Keratinocyte (primary cell): ENCODE measurements at regions not wholly inside any gene's neighbourhood (a gene's known extent, or its start where the extent isn't known, plus 50 kb on each side); places are given as distances from the start of the nearest gene placed in this dataset.

Experiments
- DNase-seq: peaks from one replicate; pipeline ENCODE4 v3.0.0-alpha.2; 2011; ENCODE audit warnings: low read depth, missing footprints, low spot score
- FAIRE-seq: peaks from 2 replicates; lab custom pipeline; 2011; peaks lifted over from hg19 to GRCh38; lab: Jason Lieb, UNC
- H2AFZ ChIP-seq: 2 replicates; pipeline ENCODE4 v1.6.0; 2012; ENCODE audit warnings: low read length, control low read depth, inconsistent platforms; ENCODE audit not compliant: control insufficient read depth
- H3K27ac ChIP-seq: 2 replicates; pipeline ENCODE4 v1.5.1; 2011; ENCODE audit warnings: low read length; ENCODE audit not compliant: control insufficient read depth, insufficient read depth
- H3K27me3 ChIP-seq: 3 replicates; pipeline ENCODE4 v1.6.0; 2011; ENCODE audit warnings: low read length; ENCODE audit not compliant: control insufficient read depth, insufficient read depth; ENCODE audit errors: extremely low read depth
- H3K36me3 ChIP-seq, 2 experiments: 2 replicates in 1 of 2; 3 replicates in 1 of 2; pipeline ENCODE4 v1.5.1; 2011; ENCODE audit warnings: low read length in 2 of 2, mild to moderate bottlenecking in 1 of 2; ENCODE audit not compliant: control insufficient read depth in 2 of 2, insufficient read depth in 2 of 2; ENCODE audit errors: extremely low read depth in 1 of 2
- H3K4me1 ChIP-seq: 3 replicates; pipeline ENCODE4 v1.5.1; 2011; ENCODE audit warnings: low read length; ENCODE audit not compliant: control insufficient read depth, insufficient read depth; ENCODE audit errors: extremely low read depth
- H3K4me2 ChIP-seq: 3 replicates; pipeline ENCODE4 v1.6.0; 2011; ENCODE audit warnings: low read depth, low read length; ENCODE audit not compliant: control insufficient read depth, insufficient read depth; ENCODE audit errors: extremely low read depth
- H3K4me3 ChIP-seq, 3 experiments: fragments of 200-600 bp in 1 of 3; sonication (generic) in 1 of 3; 2 replicates in 2 of 3; 3 replicates in 1 of 3; pipeline ENCODE4 v1.5.1; 2011 to 2016; ENCODE audit warnings: low read length in 3 of 3, mild to moderate bottlenecking in 3 of 3, control low read depth in 2 of 3, inconsistent platforms in 1 of 3, low read depth in 1 of 3, mixed read lengths in 1 of 3, mixed run types in 1 of 3, moderate library complexity in 1 of 3; ENCODE audit not compliant: control insufficient read depth in 2 of 3, insufficient read depth in 2 of 3; ENCODE audit errors: extremely low read depth in 1 of 3
- H3K79me2 ChIP-seq: 2 replicates; pipeline ENCODE4 v1.6.0; 2012; ENCODE audit warnings: low read length; ENCODE audit not compliant: control insufficient read depth, insufficient read depth
- H3K9ac ChIP-seq: 3 replicates; pipeline ENCODE4 v1.6.0; 2011; ENCODE audit warnings: low read length; ENCODE audit not compliant: control insufficient read depth, insufficient read depth; ENCODE audit errors: extremely low read depth
- H3K9me1 ChIP-seq: 3 replicates; pipeline ENCODE4 v1.6.0; 2011; ENCODE audit warnings: low read length; ENCODE audit not compliant: control insufficient read depth, insufficient read depth; ENCODE audit errors: extremely low read depth
- H3K9me3 ChIP-seq: 2 replicates; pipeline ENCODE4 v1.5.1; 2012; ENCODE audit warnings: low read depth, low read length; ENCODE audit not compliant: control insufficient read depth
- H4K20me1 ChIP-seq: 3 replicates; pipeline ENCODE4 v1.6.0; 2011; ENCODE audit warnings: low read length; ENCODE audit not compliant: control insufficient read depth, insufficient read depth; ENCODE audit errors: extremely low read depth
- EZH2 ChIP-seq: IDR thresholded peaks from one replicate; pipeline ENCODE4 v1.6.1; 2012; ENCODE audit warnings: inconsistent platforms, mild to moderate bottlenecking, low read length, moderate library complexity
- dilution Hi-C: fragments of 300-500 bp; cut with MboI; formaldehyde crosslinking; loops from one replicate; pipeline ENCODE4 v1.7.0; 2020; ENCODE audit warnings: low sequenced_read_pairs; ENCODE audit not compliant: extremely low pct_ligation_motif_present
- TF ChIP-seq, protein P1 (sequence below), 3 experiments: IDR thresholded peaks in 1 of 3; conservative IDR thresholded peaks in 1 of 3; optimal IDR thresholded peaks in 1 of 3; 2 replicates in 2 of 3; 3 replicates in 1 of 3; pipeline versions ENCODE3 to v1.5.1; 2011; ENCODE audit warnings: low read length in 3 of 3, mild to moderate bottlenecking in 3 of 3, moderate library complexity in 2 of 3, control low read depth in 1 of 3, inconsistent platforms in 1 of 3; ENCODE audit not compliant: insufficient read depth in 2 of 3; ENCODE audit errors: extremely low read depth in 1 of 3

DNA sequence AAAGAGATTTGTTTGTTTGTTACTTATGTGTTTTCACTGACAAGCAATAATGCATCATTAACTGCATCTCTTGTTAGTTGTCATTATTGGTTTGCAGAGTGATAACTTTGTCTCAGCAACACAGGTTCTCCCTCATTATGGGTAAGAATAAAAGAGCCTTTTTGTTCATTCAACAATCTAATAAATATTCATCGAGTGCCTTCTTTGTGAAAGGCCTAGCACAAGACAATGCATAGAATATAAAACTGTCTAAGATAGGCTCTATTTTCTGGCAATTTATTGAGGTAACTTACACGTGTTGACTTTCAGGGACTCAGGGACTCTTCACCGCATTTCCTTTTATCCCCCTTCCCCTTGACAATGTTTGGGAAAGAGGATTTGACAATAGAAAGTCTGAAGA is 95.5 kb upstream of the KRR1 start:
- Histone ChIP-seq H3K4me2 (no peak overlapping the region), H4K20me1 (no peaks in the 10 kb centered on the region), H3K27ac (no peak overlapping the region), H3K9me1 (no peaks in the 10 kb centered on the region), H3K27me3 (no peaks in the 10 kb centered on the region), H3K79me2 (no peaks in the 10 kb centered on the region), H3K9ac (no peak overlapping the region), H3K4me3 (no peak overlapping the region), H3K4me1 (no peaks in the 10 kb centered on the region), H3K36me3 (no peaks in the 10 kb centered on the region), H3K9me3 (no peaks in the 10 kb centered on the region), H2AFZ (no peak overlapping the region)
- FAIRE-seq (no peak), DNase-seq (no peak)
- dilution Hi-C loops: no loop called here
- TF ChIP-seq EZH2: no peak
- TF ChIP-seq, protein P1, sequence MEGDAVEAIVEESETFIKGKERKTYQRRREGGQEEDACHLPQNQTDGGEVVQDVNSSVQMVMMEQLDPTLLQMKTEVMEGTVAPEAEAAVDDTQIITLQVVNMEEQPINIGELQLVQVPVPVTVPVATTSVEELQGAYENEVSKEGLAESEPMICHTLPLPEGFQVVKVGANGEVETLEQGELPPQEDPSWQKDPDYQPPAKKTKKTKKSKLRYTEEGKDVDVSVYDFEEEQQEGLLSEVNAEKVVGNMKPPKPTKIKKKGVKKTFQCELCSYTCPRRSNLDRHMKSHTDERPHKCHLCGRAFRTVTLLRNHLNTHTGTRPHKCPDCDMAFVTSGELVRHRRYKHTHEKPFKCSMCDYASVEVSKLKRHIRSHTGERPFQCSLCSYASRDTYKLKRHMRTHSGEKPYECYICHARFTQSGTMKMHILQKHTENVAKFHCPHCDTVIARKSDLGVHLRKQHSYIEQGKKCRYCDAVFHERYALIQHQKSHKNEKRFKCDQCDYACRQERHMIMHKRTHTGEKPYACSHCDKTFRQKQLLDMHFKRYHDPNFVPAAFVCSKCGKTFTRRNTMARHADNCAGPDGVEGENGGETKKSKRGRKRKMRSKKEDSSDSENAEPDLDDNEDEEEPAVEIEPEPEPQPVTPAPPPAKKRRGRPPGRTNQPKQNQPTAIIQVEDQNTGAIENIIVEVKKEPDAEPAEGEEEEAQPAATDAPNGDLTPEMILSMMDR (optimal IDR thresholded peaks at IDR 0.05 in 1 of 3, IDR thresholded peaks at IDR 0.05 in 1 of 3, conservative IDR thresholded peaks at IDR 0.05 in 1 of 3; ENCODE audit: extremely low read depth in 1 of 3, insufficient read depth in 2 of 3, low read length in 3 of 3): no peak

DNA sequence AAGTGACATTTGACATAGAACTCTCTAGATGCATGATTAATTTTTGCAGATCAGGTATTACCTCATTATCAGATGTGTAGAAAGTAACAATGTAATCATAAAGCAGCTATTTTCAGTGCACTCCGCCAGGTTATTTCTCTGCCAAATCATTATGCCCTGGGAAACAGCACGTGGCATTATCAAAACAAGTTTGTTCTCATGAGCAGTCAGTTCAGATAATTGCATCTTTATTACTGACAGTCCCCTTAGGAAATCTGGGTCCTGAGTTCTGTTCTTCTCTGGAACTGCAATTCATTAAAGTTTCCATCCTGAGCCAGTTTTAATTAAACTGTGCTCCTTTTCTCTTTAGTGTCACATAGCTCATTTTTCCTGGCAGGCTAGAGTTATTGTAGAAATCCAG is 94.7 kb upstream of the KRR1 start:
- no peaks in the 10 kb centered on the region for H3K9me3 ChIP-seq
- no peak overlapping the region for H3K27ac ChIP-seq
- no peaks in the 10 kb centered on the region for H3K9me1 ChIP-seq
- no peak for TF ChIP-seq EZH2
- TF ChIP-seq, protein P1 (optimal IDR thresholded peaks at IDR 0.05 in 1 of 3, IDR thresholded peaks at IDR 0.05 in 1 of 3, conservative IDR thresholded peaks at IDR 0.05 in 1 of 3; ENCODE audit: extremely low read depth in 1 of 3, insufficient read depth in 2 of 3, low read length in 3 of 3): no peak
- no peaks in the 10 kb centered on the region for H3K79me2 ChIP-seq
- no peaks in the 10 kb centered on the region for H3K27me3 ChIP-seq
- no peak overlapping the region for H3K9ac ChIP-seq
- DNase-seq: no peak
- H3K4me2 ChIP-seq: no peak overlapping the region
- H4K20me1 ChIP-seq: no peaks in the 10 kb centered on the region
- dilution Hi-C loops: no loop called here
- no peak overlapping the region for H2AFZ ChIP-seq
- no peak overlapping the region for H3K4me3 ChIP-seq
- H3K36me3 ChIP-seq: no peaks in the 10 kb centered on the region
- H3K4me1 ChIP-seq: no peaks in the 10 kb centered on the region
- FAIRE-seq: no peak
